ENCODE measurements at regions not wholly inside any gene's neighbourhood (a gene's known extent, or its start where the extent isn't known, plus 50 kb on each side); places are given as distances from the start of the nearest gene placed in this dataset.

GRCh38 chr2:116979916-116980764 is 834.4 kb upstream of the DDX18 start:
- TF ChIP-seq POLR2A (IDR thresholded peaks at IDR 0.05): no peak
- no peak for TF ChIP-seq CTCF (IDR thresholded peaks at IDR 0.05)
